Astrocyte (in vitro differentiated cells and primary cell): ENCODE measurements at regions not wholly inside any gene's neighbourhood (a gene's known extent, or its start where the extent isn't known, plus 50 kb on each side); places are given as distances from the start of the nearest gene placed in this dataset.

Experiments used
- CTCF ChIP-seq: IDR thresholded peaks from 2 replicates; pipeline ENCODE4 v1.5.1; 2011; ENCODE audit warnings: low read depth, mild to moderate bottlenecking, inconsistent platforms, low read length, moderate library complexity; ENCODE audit not compliant: insufficient read depth
- EZH2 ChIP-seq: IDR thresholded peaks from 2 replicates; pipeline ENCODE4 v1.6.1; 2012; ENCODE audit warnings: mild to moderate bottlenecking, low read length, inconsistent platforms; ENCODE audit not compliant: insufficient read depth

- TF ChIP-seq CTCF = no peak
- TF ChIP-seq EZH2 = no peak
These were observed 1537.0 kb downstream of the C4orf33 start for GRCh38 chr4:130632731-130633604.
